SK-N-SH (cell line): ENCODE measurements at regions not wholly inside any gene's neighbourhood (a gene's known extent, or its start where the extent isn't known, plus 50 kb on each side); places are given as distances from the start of the nearest gene placed in this dataset.

Experiments
- CTCF ChIA-PET: fragments of 300-600, 350-600 bp; formaldehyde crosslinking; extraction: SDS; loops from one replicate; lab custom pipeline; 2021; lab: Yijun Ruan, JAX
- POLR2A ChIA-PET: fragments of 350-600 bp; sonication (Branson Sonifier 250); formaldehyde crosslinking; extraction: SDS; loops from one replicate; lab custom pipeline; 2020; ENCODE audit warnings: antibody characterized with exemption, inconsistent platforms; lab: Yijun Ruan, JAX
- DNase-seq: peaks from one replicate; pipeline ENCODE4 v3.0.0; 2012
- H2AFZ ChIP-seq: fragments of 200-600 bp; sonication (generic); 2 replicates; pipeline ENCODE4 v1.8.1; 2016; ENCODE audit warnings: antibody characterized with exemption, mild to moderate bottlenecking, low read depth
- H3F3A ChIP-seq: fragments of 200-600 bp; sonication (generic); replicated peaks from 2 replicates; pipeline ENCODE3; 2016; ENCODE audit warnings: antibody characterized with exemption, mild to moderate bottlenecking; ENCODE audit not compliant: insufficient read depth
- H3K27ac ChIP-seq, 2 experiments: fragments of 200-500 bp in 1 of 2; fragments of 200-600 bp in 1 of 2; sonication (Bioruptor generic) in 1 of 2; sonication (generic), shearing (Covaris generic) in 1 of 2; 2 replicates each; pipeline versions ENCODE4 v1.5.1 to v1.6.1; 2014 to 2016; ENCODE audit warnings: low read depth in 2 of 2, inconsistent platforms in 1 of 2, low read length in 1 of 2, mild to moderate bottlenecking in 1 of 2, mixed read lengths in 1 of 2
- H3K27me3 ChIP-seq: fragments of 200-600 bp; sonication (generic), shearing (Covaris generic); 2 replicates; pipeline ENCODE4 v1.6.1; 2016; ENCODE audit warnings: mixed run types; ENCODE audit not compliant: insufficient read depth
- H3K36me3 ChIP-seq, 2 experiments: fragments of 200-500 bp in 1 of 2; fragments of 200-600 bp in 1 of 2; sonication (Bioruptor generic) in 1 of 2; sonication (generic) in 1 of 2; replicated peaks in 1 of 2; 2 replicates each; pipeline versions ENCODE3 to v1.5.1; 2014 to 2016; ENCODE audit warnings: low read length in 1 of 2, mild to moderate bottlenecking in 1 of 2; ENCODE audit not compliant: insufficient read depth in 2 of 2, control insufficient read depth in 1 of 2
- H3K4me1 ChIP-seq, 2 experiments: fragments of 200-500 bp in 1 of 2; fragments of 200-600 bp in 1 of 2; sonication (Bioruptor generic) in 1 of 2; sonication (generic), shearing (Covaris generic) in 1 of 2; 2 replicates each; pipeline versions ENCODE4 v1.5.1 to v1.6.1; 2014 to 2016; ENCODE audit warnings: low read depth in 1 of 2, low read length in 1 of 2, mixed run types in 1 of 2; ENCODE audit not compliant: insufficient read depth in 2 of 2, control insufficient read depth in 1 of 2
- H3K4me2 ChIP-seq: fragments of 200-600 bp; sonication (generic), shearing (Covaris generic); 2 replicates; pipeline ENCODE4 v1.6.1; 2017; ENCODE audit warnings: mixed run types
- H3K4me3 ChIP-seq, 2 experiments: fragments of 200-500 bp in 1 of 2; fragments of 200-600 bp in 1 of 2; sonication (Bioruptor generic) in 1 of 2; sonication (generic), shearing (Covaris generic) in 1 of 2; 2 replicates each; pipeline versions ENCODE4 v1.5.1 to v1.8.1; 2014 to 2016; ENCODE audit warnings: low read depth in 2 of 2, inconsistent platforms in 1 of 2, low read length in 1 of 2, mild to moderate bottlenecking in 1 of 2, mixed read lengths in 1 of 2, moderate library complexity in 1 of 2
- H3K79me2 ChIP-seq: fragments of 200-600 bp; sonication (generic); 2 replicates; pipeline ENCODE4 v1.8.1; 2017; ENCODE audit warnings: mild to moderate bottlenecking; ENCODE audit not compliant: insufficient read depth
- H3K9ac ChIP-seq: fragments of 200-600 bp; sonication (generic); 2 replicates; pipeline ENCODE4 v1.6.1; 2017; ENCODE audit warnings: mixed run types
- H3K9me2 ChIP-seq: fragments of 200-600 bp; sonication (generic); 2 replicates; pipeline ENCODE4 v1.6.1; 2017; ENCODE audit warnings: mixed run types
- H3K9me3 ChIP-seq: fragments of 200-600 bp; sonication (generic); 2 replicates; pipeline ENCODE4 v1.6.1; 2017; ENCODE audit warnings: mixed run types, mild to moderate bottlenecking, moderate library complexity
- H4K20me1 ChIP-seq: fragments of 200-600 bp; sonication (generic); 2 replicates; pipeline ENCODE4 v1.6.1; 2017; ENCODE audit warnings: mild to moderate bottlenecking, mixed run types; ENCODE audit not compliant: insufficient read depth
- ELF1 ChIP-seq: IDR thresholded peaks from 2 replicates; pipeline ENCODE4 v1.4.0; 2012
- EP300 ChIP-seq, 2 experiments: IDR thresholded peaks; 2 replicates each; pipeline versions ENCODE4 v1.4.0 to v1.6.1; 2012; ENCODE audit warnings: borderline replicate concordance in 1 of 2, low read depth in 1 of 2, low read length in 1 of 2
- EZH2phosphoT487 ChIP-seq: fragments of 200-600 bp; sonication (generic); IDR thresholded peaks from 2 replicates; pipeline ENCODE4 v1.6.1; 2017; ENCODE audit warnings: low read depth, mixed run types, mild to moderate bottlenecking, antibody characterized with exemption, moderate library complexity, borderline replicate concordance
- FOSL2 ChIP-seq: IDR thresholded peaks from 2 replicates; pipeline ENCODE4 v1.4.0; 2012; ENCODE audit warnings: low read depth, mild to moderate bottlenecking, moderate library complexity, borderline replicate concordance
- FOXJ3 ChIP-seq: sonication (generic); formaldehyde crosslinking; IDR thresholded peaks from 2 replicates; pipeline ENCODE4 v1.5.1; 2020; ENCODE audit warnings: mild to moderate bottlenecking, missing genetic modification reagents
- FOXM1 ChIP-seq: IDR thresholded peaks from 2 replicates; pipeline ENCODE4 v1.4.0; 2012; ENCODE audit warnings: low read depth, mild to moderate bottlenecking
- IRF3 ChIP-seq: fragments of 150-350 bp; IDR thresholded peaks from 2 replicates; pipeline ENCODE4 v1.6.1; 2016; ENCODE audit warnings: mild to moderate bottlenecking, low read depth, low read length
- NFIC ChIP-seq: IDR thresholded peaks from 2 replicates; pipeline ENCODE4 v1.4.0; 2012; ENCODE audit warnings: borderline replicate concordance
- PBX3 ChIP-seq: IDR thresholded peaks from 2 replicates; pipeline ENCODE4; 2012
- POLR2AphosphoS5 ChIP-seq: IDR thresholded peaks from 2 replicates; pipeline ENCODE4 v1.6.1; 2012; ENCODE audit warnings: low read depth, low read length
- RAD21 ChIP-seq: IDR thresholded peaks from 2 replicates; pipeline ENCODE4 v1.6.1; 2012; ENCODE audit warnings: mild to moderate bottlenecking, low read length
- RCOR1 ChIP-seq: fragments of 150-350 bp; IDR thresholded peaks from 2 replicates; pipeline ENCODE4 v1.6.1; 2017; ENCODE audit warnings: antibody characterized with exemption, low read length
- RXRA ChIP-seq: IDR thresholded peaks from 2 replicates; pipeline ENCODE4 v1.4.0; 2012; ENCODE audit warnings: low read depth, mild to moderate bottlenecking, borderline replicate concordance
- TEAD4 ChIP-seq: IDR thresholded peaks from 2 replicates; pipeline ENCODE4 v1.4.0; 2012; ENCODE audit warnings: mild to moderate bottlenecking, borderline replicate concordance; ENCODE audit not compliant: insufficient read depth
- USF2 ChIP-seq: fragments of 150-350 bp; IDR thresholded peaks from 2 replicates; pipeline ENCODE4 v1.6.1; 2017; ENCODE audit warnings: antibody characterized with exemption, low read length, low read depth, borderline replicate concordance
- ZBTB33 ChIP-seq: IDR thresholded peaks from 2 replicates; pipeline ENCODE4 v1.4.0; 2012; ENCODE audit warnings: low read depth, borderline replicate concordance
- WGBS: methylation state at CpG from one replicate; pipeline ENCODE4 v1.1.6; 2017; ENCODE audit warnings: low lambda C conversion rate; 5-methylcytosine and 5-hydroxymethylcytosine counted together

GRCh38 chr6:155544677-155545076 lies 89.0 kb upstream of the NOX3 start (continued):
- no peak for TF ChIP-seq PBX3
- no peak for TF ChIP-seq IRF3
- no peak for TF ChIP-seq RAD21
- no peak for TF ChIP-seq FOXJ3

- no peak overlapping the region for H3K9ac ChIP-seq
- DNase-seq = no peak
- no peaks in the 10 kb centered on the region for H3K9me3 ChIP-seq
- no peak overlapping the region for H2AFZ ChIP-seq
- TF ChIP-seq FOXJ3 = no peak
- no peak for TF ChIP-seq USF2
- TF ChIP-seq RCOR1 = no peak
- no peak for TF ChIP-seq RXRA
- no peak for TF ChIP-seq ELF1
- TF ChIP-seq EZH2phosphoT487 = no peak
- no peak for TF ChIP-seq FOXM1
- TF ChIP-seq RAD21 = no peak
- no peak for TF ChIP-seq FOSL2
- no peak for TF ChIP-seq IRF3
- TF ChIP-seq TEAD4 = no peak
- no peak for TF ChIP-seq ZBTB33
- no peak for TF ChIP-seq POLR2AphosphoS5
- no peak for TF ChIP-seq EP300 (IDR thresholded peaks at IDR 0.05; ENCODE audit: borderline replicate concordance in 1 of 2, low read depth in 1 of 2, low read length in 1 of 2)
- TF ChIP-seq NFIC = no peak
- H3K4me1 ChIP-seq = no peaks in the 10 kb centered on the region; a peak in 1 of 4 replicates
- POLR2A ChIA-PET = no interaction called here
- H3F3A ChIP-seq = no peaks in the 10 kb centered on the region
- no peaks in the 10 kb centered on the region for H3K36me3 ChIP-seq
- 71% methylated on average over 6 of the region's 6 CpGs for WGBS
- no peaks in the 10 kb centered on the region for H3K79me2 ChIP-seq
- H3K4me3 ChIP-seq = no peak overlapping the region
- no peaks in the 10 kb centered on the region for H3K27me3 ChIP-seq
- no peak overlapping the region for H3K27ac ChIP-seq
- no peak overlapping the region for H3K4me2 ChIP-seq
- CTCF ChIA-PET = no interaction called here
- no peaks in the 10 kb centered on the region for H4K20me1 ChIP-seq
- no peaks in the 10 kb centered on the region for H3K9me2 ChIP-seq
Measured at GRCh38 chr6:155543166-155543847, 87.7 kb upstream of the NOX3 start.
